Activated T-helper 9 cell treated with anti-CD3 and anti-CD28 coated beads, Interleukin-2, amount 50 U/mL, for 16 hours (primary cell): ENCODE measurements at regions not wholly inside any gene's neighbourhood (a gene's known extent, or its start where the extent isn't known, plus 50 kb on each side); places are given as distances from the start of the nearest gene placed in this dataset.

ENCODE experiments used
- DNase-seq: peaks from one replicate; pipeline ENCODE4 v3.0.0-alpha.2; 2020; ENCODE audit warnings: low read depth

- no peak for DNase-seq
These were observed 89.6 kb upstream of the SHB start for GRCh38 chr9:38158628-38159027.

GRCh38 chr9:38157711-38158110, 88.7 kb upstream of the SHB start:
- no peak for DNase-seq

GRCh38 chr9:38154501-38155421, 85.7 kb upstream of the SHB start:
- DNase-seq = no peak

GRCh38 chr9:38153910-38154291, 84.9 kb upstream of the SHB start:
- DNase-seq = no peak

- DNase-seq = no peak
These were observed 84.3 kb upstream of the SHB start for GRCh38 chr9:38153152-38153909.

GRCh38 chr9:38149647-38150046, 80.6 kb upstream of the SHB start:
- DNase-seq = no peak

GRCh38 chr9:38146844-38147243, 77.8 kb upstream of the SHB start:
- DNase-seq = no peak

- DNase-seq = no peak
These were observed 76.6 kb upstream of the SHB start for GRCh38 chr9:38145526-38146053.

GRCh38 chr9:38144421-38144820, 75.4 kb upstream of the SHB start:
- no peak for DNase-seq

GRCh38 chr9:38141746-38142591, 72.9 kb upstream of the SHB start:
- DNase-seq = no peak

GRCh38 chr9:38138276-38138675, 69.2 kb upstream of the SHB start:
- DNase-seq = no peak

- no peak for DNase-seq
These were observed 68.3 kb upstream of the SHB start for GRCh38 chr9:38137342-38137741.

- DNase-seq = no peak
These were observed 67.4 kb upstream of the SHB start for GRCh38 chr9:38136386-38136785.

GRCh38 chr9:38134611-38135237, 65.7 kb upstream of the SHB start:
- no peak for DNase-seq

- DNase-seq = no peak
These were observed 64.6 kb upstream of the SHB start for GRCh38 chr9:38133595-38133994.

GRCh38 chr9:38132956-38133355, 63.9 kb upstream of the SHB start:
- no peak for DNase-seq

GRCh38 chr9:38131729-38132128, 62.7 kb upstream of the SHB start:
- DNase-seq = no peak

- DNase-seq = no peak
These were observed 61.7 kb upstream of the SHB start for GRCh38 chr9:38130724-38131123.

- no peak for DNase-seq
These were observed 60.3 kb upstream of the SHB start for GRCh38 chr9:38129366-38129765.

GRCh38 chr9:38128752-38129270, 59.8 kb upstream of the SHB start:
- DNase-seq = no peak

- no peak for DNase-seq
These were observed 58.3 kb upstream of the SHB start for GRCh38 chr9:38127271-38127839.
